AG04449 (cell line): ENCODE measurements at regions not wholly inside any gene's neighbourhood (a gene's known extent, or its start where the extent isn't known, plus 50 kb on each side); places are given as distances from the start of the nearest gene placed in this dataset.

Source experiments
- CTCF ChIA-PET: fragments of 350-600 bp; formaldehyde crosslinking; extraction: SDS; loops from one replicate; lab custom pipeline; 2021; ENCODE audit warnings: antibody characterized with exemption; lab: Yijun Ruan, JAX
- POLR2A ChIA-PET: fragments of 400-600, 350-600 bp; formaldehyde crosslinking; extraction: SDS; loops from one replicate; lab custom pipeline; 2020; ENCODE audit warnings: antibody characterized with exemption, inconsistent platforms; lab: Yijun Ruan, JAX
- DNase-seq: peaks from one replicate; pipeline ENCODE4 v3.0.0-alpha.2; 2010; ENCODE audit warnings: low read depth, low spot score
- H3K4me3 ChIP-seq: 2 replicates; pipeline ENCODE4 v1.5.1; 2011; ENCODE audit warnings: low read depth, mild to moderate bottlenecking, control low read depth, low read length
- TF ChIP-seq, protein P1 (sequence below): IDR thresholded peaks from one replicate; pipeline ENCODE4 v1.5.1; 2011; ENCODE audit warnings: mild to moderate bottlenecking, moderate library complexity, low read length, control low read depth, inconsistent platforms; ENCODE audit not compliant: insufficient read depth; ENCODE audit errors: missing control alignments

- no peak overlapping the region for H3K4me3 ChIP-seq
- TF ChIP-seq, protein P1, sequence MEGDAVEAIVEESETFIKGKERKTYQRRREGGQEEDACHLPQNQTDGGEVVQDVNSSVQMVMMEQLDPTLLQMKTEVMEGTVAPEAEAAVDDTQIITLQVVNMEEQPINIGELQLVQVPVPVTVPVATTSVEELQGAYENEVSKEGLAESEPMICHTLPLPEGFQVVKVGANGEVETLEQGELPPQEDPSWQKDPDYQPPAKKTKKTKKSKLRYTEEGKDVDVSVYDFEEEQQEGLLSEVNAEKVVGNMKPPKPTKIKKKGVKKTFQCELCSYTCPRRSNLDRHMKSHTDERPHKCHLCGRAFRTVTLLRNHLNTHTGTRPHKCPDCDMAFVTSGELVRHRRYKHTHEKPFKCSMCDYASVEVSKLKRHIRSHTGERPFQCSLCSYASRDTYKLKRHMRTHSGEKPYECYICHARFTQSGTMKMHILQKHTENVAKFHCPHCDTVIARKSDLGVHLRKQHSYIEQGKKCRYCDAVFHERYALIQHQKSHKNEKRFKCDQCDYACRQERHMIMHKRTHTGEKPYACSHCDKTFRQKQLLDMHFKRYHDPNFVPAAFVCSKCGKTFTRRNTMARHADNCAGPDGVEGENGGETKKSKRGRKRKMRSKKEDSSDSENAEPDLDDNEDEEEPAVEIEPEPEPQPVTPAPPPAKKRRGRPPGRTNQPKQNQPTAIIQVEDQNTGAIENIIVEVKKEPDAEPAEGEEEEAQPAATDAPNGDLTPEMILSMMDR: no peak
- ChIA-PET CTCF (no interaction called here), POLR2A (no interaction called here)
- no peak for DNase-seq
Observed at GRCh38 chr1:2932671-2933350, 88.5 kb upstream of the ACTRT2 start.

- POLR2A ChIA-PET: no interaction called here
- TF ChIP-seq, protein P1: no peak
- no peak overlapping the region for H3K4me3 ChIP-seq
- CTCF ChIA-PET: no interaction called here
- no peak for DNase-seq
Observed at GRCh38 chr1:2933431-2934155, 87.7 kb upstream of the ACTRT2 start.

DNA sequence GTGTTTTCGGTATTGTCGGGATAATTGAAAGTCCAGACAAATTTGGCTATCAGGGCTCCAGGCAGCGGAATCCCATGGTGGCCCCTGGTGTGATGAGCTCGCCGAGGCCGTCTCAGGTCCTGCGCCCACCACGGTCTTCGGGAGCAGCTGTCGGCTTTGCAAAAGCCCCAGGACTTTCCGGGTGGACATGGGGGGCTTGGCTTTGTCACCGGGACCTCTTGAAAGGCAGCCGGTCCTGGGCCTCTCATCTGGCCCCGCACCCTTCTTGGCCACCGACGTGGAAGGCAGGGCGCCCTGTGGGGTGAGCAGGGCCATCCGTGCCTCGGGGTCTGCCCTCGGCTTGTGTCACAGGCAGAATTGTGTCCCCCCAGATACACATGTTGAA, 87.1 kb upstream of the ACTRT2 start:
- POLR2A ChIA-PET: no interaction called here
- no peak overlapping the region for H3K4me3 ChIP-seq
- DNase-seq: no peak
- CTCF ChIA-PET: no interaction called here
- TF ChIP-seq, protein P1: no peak

- DNase-seq: no peak
- ChIA-PET POLR2A (no interaction called here), CTCF (no interaction called here)
- TF ChIP-seq, protein P1: no peak
- no peak overlapping the region for H3K4me3 ChIP-seq
Observed at GRCh38 chr1:2934642-2935081, 86.6 kb upstream of the ACTRT2 start.

DNA sequence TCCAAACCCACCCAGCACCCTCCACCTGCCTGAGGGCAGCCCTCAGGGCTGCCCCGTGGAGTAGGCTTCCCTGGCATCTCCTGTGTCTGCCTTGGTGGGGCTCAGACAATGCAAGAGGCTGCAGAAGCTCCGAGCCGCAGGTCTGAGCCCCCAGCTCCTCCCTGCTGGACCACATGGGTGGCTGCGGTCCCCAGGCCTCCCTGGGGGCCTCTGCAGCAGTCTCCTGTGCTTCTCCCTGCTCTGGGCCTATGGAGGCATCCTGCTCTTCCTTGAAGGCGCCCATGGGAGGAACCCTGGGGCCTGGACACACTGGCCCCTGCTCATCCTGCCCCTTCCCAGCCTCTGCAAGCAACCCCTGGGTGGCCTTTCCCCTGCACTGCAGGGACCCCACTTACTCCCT, 86.1 kb upstream of the ACTRT2 start:
- POLR2A ChIA-PET: no interaction called here
- TF ChIP-seq, protein P1: no peak
- no peak for DNase-seq
- no peak overlapping the region for H3K4me3 ChIP-seq
- CTCF ChIA-PET: no interaction called here

- TF ChIP-seq, protein P1: no peak
- CTCF ChIA-PET: no interaction called here
- POLR2A ChIA-PET: no interaction called here
- H3K4me3 ChIP-seq: no peak overlapping the region
- no peak for DNase-seq
Observed at GRCh38 chr1:2935751-2936390, 85.4 kb upstream of the ACTRT2 start.
